T-helper 1 cell treated with Interleukin-12 subunit alpha and Interleukin-12 subunit beta and Interleukin-4 antibody, amounts not matched to agents 30 μg/mL and 1 μg/mL, for 36 hours (primary cell): ENCODE measurements at regions not wholly inside any gene's neighbourhood (a gene's known extent, or its start where the extent isn't known, plus 50 kb on each side); places are given as distances from the start of the nearest gene placed in this dataset.

Experiments
- H3K27ac Mint-ChIP-seq: one replicate; pipeline ENCODE4 v1.8.0; 2021; ENCODE audit warnings: mild to moderate bottlenecking, mixed read lengths
- H3K27me3 Mint-ChIP-seq: one replicate; pipeline ENCODE4 v1.8.0; 2021; ENCODE audit warnings: low read depth, mixed read lengths
- H3K36me3 Mint-ChIP-seq: one replicate; pipeline ENCODE4 v1.8.0; 2021; ENCODE audit warnings: low read depth, mixed read lengths
- H3K4me1 Mint-ChIP-seq: one replicate; pipeline ENCODE4 v1.8.0; 2021; ENCODE audit warnings: low read depth, mixed read lengths
- H3K4me3 Mint-ChIP-seq: one replicate; pipeline ENCODE4 v1.8.0; 2021; ENCODE audit warnings: mild to moderate bottlenecking, moderate library complexity, mixed read lengths
- H3K9me3 Mint-ChIP-seq: one replicate; pipeline ENCODE4 v1.8.0; 2021; ENCODE audit warnings: mixed read lengths

DNA sequence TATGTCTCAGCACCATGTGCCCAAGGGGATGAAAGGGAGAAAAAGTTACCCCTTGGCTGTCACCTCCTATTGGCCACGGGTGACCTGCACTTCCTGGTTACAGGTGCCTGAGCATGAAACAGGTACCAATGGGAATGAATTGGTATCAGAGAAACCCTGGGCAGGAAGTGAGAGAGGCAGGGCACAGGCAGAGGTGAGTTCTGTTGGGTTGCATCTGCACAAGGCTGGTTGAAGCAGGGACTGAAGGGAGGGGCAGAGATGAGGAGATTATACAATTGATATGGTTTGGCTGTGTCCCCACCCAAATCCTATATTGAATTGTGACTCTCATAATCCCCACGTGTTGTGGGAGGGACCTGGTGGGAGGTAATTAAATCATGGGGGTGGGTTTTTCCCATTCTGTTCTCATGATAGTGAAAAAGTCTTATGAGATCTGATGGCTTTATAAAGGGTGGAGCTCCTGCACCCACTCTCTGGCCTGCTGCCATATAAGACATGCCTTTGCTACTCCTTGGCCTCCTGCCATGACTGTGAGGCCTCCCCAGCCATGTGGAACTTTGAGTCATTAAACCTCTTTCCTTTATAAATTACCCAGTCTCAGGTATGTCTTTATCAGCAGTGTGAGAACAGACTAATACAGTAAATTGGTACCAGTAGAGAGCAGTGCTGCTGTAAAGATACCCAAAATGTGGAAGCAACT, 291.8 kb downstream of the LRFN2 start:
- H3K9me3 Mint-ChIP-seq = no peaks in the 10 kb centered on the region
- peaks cover 3% of the 10 kb centered on the region for H3K4me1 Mint-ChIP-seq
- H3K27ac Mint-ChIP-seq = no peak overlapping the region
- no peaks in the 10 kb centered on the region for H3K36me3 Mint-ChIP-seq
- no peak overlapping the region for H3K4me3 Mint-ChIP-seq
- peaks cover 17% of the 10 kb centered on the region for H3K27me3 Mint-ChIP-seq

DNA sequence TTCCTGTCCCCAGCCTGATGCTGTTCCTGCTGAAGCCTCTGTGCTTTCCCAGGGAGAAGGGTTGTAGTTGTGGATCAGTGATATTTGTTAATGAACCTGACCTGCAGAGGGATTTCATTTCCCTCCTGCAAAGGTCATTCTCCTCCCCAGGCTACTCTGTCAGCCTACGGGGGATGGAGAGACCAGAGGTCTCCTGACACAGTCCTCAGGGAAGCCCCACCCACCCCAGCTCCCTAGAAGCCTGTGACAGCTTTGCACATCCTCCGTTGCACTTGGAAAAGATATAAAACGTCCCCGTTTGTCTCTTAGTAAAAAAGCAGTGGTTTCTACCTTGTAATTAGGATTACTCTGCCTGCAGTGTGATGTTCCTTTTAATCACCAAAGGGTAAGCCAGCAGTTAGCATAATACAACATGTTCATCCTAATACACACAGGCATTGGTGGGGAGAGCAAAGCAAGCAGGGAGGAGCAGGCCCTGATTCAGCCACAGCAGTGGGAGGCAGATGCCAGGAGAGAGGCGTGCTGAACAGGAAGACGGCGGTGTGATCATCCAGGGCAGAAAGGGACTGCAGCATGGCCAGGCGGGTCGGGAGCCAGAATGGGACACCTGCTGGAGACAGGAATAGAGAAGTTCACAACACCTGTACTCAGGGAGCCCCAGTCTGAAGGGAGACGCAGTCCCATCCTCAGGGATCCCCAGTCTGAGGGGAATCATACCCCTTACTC, 293.5 kb downstream of the LRFN2 start:
- H3K27me3 Mint-ChIP-seq = peaks cover 17% of the 10 kb centered on the region

DNA sequence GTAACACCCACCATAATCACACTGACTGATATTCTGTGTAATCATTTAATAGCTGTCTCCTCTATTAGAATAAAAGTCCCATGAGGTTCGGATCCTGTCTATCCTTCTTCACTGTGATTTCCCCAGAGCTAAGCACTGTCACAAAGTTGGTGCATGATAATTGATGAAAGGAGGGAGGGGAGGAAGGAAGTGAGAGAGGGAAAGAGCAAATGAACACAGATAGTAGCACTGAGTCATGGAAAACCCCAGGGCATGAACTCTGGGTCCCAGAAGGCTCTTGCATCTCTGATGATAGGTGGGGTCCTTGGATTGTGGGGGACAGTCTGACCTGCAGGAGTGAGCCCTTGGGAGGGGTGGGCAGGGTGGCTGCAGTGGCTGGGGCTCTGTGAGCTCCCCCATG, 294.1 kb downstream of the LRFN2 start:
- no peak overlapping the region for H3K4me3 Mint-ChIP-seq

More for the DNA sequence above, 293.5 kb downstream of the LRFN2 start:
- no peaks in the 10 kb centered on the region for H3K36me3 Mint-ChIP-seq
- peaks cover 3% of the 10 kb centered on the region for H3K4me1 Mint-ChIP-seq
- no peak overlapping the region for H3K27ac Mint-ChIP-seq
- H3K4me3 Mint-ChIP-seq = no peak overlapping the region
- H3K9me3 Mint-ChIP-seq = no peaks in the 10 kb centered on the region

DNA sequence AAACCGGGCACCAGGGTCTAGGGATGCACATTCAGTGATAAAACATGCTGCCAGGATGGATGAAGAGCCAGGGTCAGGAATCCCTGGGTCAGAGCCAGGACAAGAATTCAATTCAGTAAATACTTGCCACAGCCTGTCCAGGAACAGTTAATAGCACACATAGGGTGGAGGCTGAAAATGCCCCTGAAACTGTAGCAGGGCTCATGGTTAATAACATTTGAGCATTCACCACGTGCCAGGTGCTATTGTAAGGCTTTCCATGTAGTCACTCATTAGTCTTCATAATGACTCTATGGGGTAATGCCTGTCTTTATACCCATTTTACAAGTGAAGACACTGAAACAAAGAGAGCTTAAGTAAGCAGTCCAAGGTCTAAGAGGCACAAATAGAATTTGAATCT, 296.3 kb downstream of the LRFN2 start:
- peaks cover 42% of the 10 kb centered on the region for H3K27me3 Mint-ChIP-seq
- no peaks in the 10 kb centered on the region for H3K9me3 Mint-ChIP-seq
- no peak overlapping the region for H3K4me3 Mint-ChIP-seq
- H3K27ac Mint-ChIP-seq = no peak overlapping the region
- no peaks in the 10 kb centered on the region for H3K36me3 Mint-ChIP-seq
- peaks cover 3% of the 10 kb centered on the region for H3K4me1 Mint-ChIP-seq

More for the DNA sequence above, 294.1 kb downstream of the LRFN2 start:
- Mint-ChIP-seq H3K27me3 (peaks cover 23% of the 10 kb centered on the region), H3K27ac (no peak overlapping the region), H3K9me3 (no peaks in the 10 kb centered on the region), H3K4me1 (peaks cover 3% of the 10 kb centered on the region), H3K36me3 (no peaks in the 10 kb centered on the region)

GRCh38 chr6:40288919-40289318, 298.2 kb downstream of the LRFN2 start:
- Mint-ChIP-seq H3K9me3 (no peaks in the 10 kb centered on the region), H3K4me3 (no peak overlapping the region), H3K27ac (no peak overlapping the region), H3K36me3 (no peaks in the 10 kb centered on the region), H3K27me3 (peaks cover 56% of the 10 kb centered on the region), H3K4me1 (no peaks in the 10 kb centered on the region)

GRCh38 chr6:40287296-40287850, 299.8 kb downstream of the LRFN2 start:
- no peak overlapping the region for H3K4me3 Mint-ChIP-seq
- no peak overlapping the region for H3K27ac Mint-ChIP-seq
- no peaks in the 10 kb centered on the region for H3K4me1 Mint-ChIP-seq
- no peaks in the 10 kb centered on the region for H3K36me3 Mint-ChIP-seq
- peaks cover 52% of the 10 kb centered on the region for H3K27me3 Mint-ChIP-seq
- H3K9me3 Mint-ChIP-seq = no peaks in the 10 kb centered on the region

- H3K27ac Mint-ChIP-seq = no peak overlapping the region
- peaks cover 50% of the 10 kb centered on the region for H3K27me3 Mint-ChIP-seq
- no peaks in the 10 kb centered on the region for H3K4me1 Mint-ChIP-seq
- H3K9me3 Mint-ChIP-seq = no peaks in the 10 kb centered on the region
- H3K36me3 Mint-ChIP-seq = no peaks in the 10 kb centered on the region
- H3K4me3 Mint-ChIP-seq = no peak overlapping the region
Measured at GRCh38 chr6:40286721-40287120, 300.4 kb downstream of the LRFN2 start.

GRCh38 chr6:40285996-40286395, 301.2 kb downstream of the LRFN2 start:
- Mint-ChIP-seq H3K27ac (no peak overlapping the region), H3K36me3 (no peaks in the 10 kb centered on the region), H3K4me1 (no peaks in the 10 kb centered on the region), H3K9me3 (no peaks in the 10 kb centered on the region), H3K27me3 (peaks cover 52% of the 10 kb centered on the region), H3K4me3 (no peak overlapping the region)

GRCh38 chr6:40285535-40285934, 301.6 kb downstream of the LRFN2 start:
- Mint-ChIP-seq H3K36me3 (no peaks in the 10 kb centered on the region), H3K4me1 (no peaks in the 10 kb centered on the region), H3K27ac (no peak overlapping the region), H3K4me3 (no peak overlapping the region), H3K9me3 (no peaks in the 10 kb centered on the region), H3K27me3 (peaks cover 51% of the 10 kb centered on the region)

DNA sequence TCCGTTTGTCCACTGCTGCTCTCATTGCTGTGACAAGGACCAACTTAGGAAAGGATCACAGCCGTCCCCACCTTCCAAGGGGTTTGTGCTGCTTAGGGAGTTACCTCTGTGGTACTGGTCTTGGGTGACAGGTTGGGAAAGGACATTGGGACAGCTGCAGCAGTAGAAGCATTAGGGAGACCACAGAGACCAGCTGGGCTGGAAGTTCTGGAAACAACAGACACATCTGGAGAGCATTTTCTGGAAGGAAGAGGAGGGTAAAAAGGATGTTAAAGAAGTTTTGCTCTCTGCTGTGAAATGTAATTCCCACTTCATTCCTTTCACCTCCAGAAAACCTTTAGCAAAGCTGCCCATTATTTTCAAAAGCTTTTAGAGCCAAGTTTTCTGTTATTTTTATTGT, 304.2 kb downstream of the LRFN2 start:
- Mint-ChIP-seq H3K27me3 (peaks cover 46% of the 10 kb centered on the region), H3K4me3 (no peak overlapping the region), H3K36me3 (no peaks in the 10 kb centered on the region), H3K27ac (no peak overlapping the region), H3K9me3 (no peaks in the 10 kb centered on the region), H3K4me1 (no peaks in the 10 kb centered on the region)

- Mint-ChIP-seq H3K36me3 (no peaks in the 10 kb centered on the region), H3K27me3 (peaks cover 35% of the 10 kb centered on the region), H3K27ac (no peak overlapping the region), H3K4me3 (no peak overlapping the region), H3K4me1 (no peaks in the 10 kb centered on the region), H3K9me3 (no peaks in the 10 kb centered on the region)
Measured at GRCh38 chr6:40281402-40281801, 305.8 kb downstream of the LRFN2 start.

GRCh38 chr6:40280231-40280630, 306.9 kb downstream of the LRFN2 start:
- peaks cover 23% of the 10 kb centered on the region for H3K27me3 Mint-ChIP-seq
- H3K27ac Mint-ChIP-seq = no peak overlapping the region
- H3K36me3 Mint-ChIP-seq = no peaks in the 10 kb centered on the region
- H3K4me1 Mint-ChIP-seq = no peaks in the 10 kb centered on the region
- no peak overlapping the region for H3K4me3 Mint-ChIP-seq
- no peaks in the 10 kb centered on the region for H3K9me3 Mint-ChIP-seq

DNA sequence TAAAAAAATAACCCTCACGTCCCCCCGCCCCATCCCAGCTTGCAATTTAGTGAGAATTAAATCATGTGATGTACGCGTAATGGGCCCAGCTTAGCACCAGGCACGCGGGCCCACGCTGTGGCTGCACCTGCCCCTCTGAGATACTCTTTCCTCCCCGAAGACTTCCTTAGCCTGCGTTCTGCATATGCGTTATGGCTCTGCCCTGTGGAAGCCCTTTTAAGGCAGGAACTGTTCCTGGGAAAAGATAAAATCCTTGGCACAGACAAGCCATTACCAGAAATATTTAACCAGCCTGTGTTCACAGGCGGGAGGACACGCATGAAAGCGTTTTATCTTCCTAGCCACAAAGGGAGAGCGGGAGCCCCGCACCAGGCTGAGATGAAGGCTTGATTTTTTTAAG, 311.0 kb downstream of the LRFN2 start:
- Mint-ChIP-seq H3K9me3 (no peaks in the 10 kb centered on the region), H3K4me3 (no peak overlapping the region), H3K27me3 (peaks cover 6% of the 10 kb centered on the region), H3K36me3 (no peaks in the 10 kb centered on the region), H3K27ac (no peak overlapping the region), H3K4me1 (no peaks in the 10 kb centered on the region)

DNA sequence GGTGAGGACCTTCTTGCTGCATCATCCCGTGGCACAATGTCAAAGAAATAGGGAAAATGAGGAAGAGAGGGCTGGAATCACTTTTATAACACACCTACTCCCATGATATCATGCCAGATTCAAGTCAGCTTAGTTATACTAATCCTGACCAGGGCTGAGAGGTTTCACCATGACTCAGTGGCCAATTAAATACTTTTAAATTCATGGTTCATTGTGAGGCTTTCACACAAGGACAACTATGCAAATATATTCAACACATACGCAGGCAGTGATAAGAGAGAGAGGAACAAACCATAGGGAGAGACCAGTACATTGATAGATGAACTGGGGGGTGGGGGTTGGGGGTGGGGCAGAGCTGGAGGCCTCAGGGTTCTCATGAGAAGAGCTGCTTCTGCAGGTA, 313.1 kb downstream of the LRFN2 start:
- Mint-ChIP-seq H3K27me3 (peaks cover 4% of the 10 kb centered on the region), H3K9me3 (no peaks in the 10 kb centered on the region), H3K27ac (no peak overlapping the region), H3K4me1 (no peaks in the 10 kb centered on the region), H3K36me3 (no peaks in the 10 kb centered on the region), H3K4me3 (no peak overlapping the region)

GRCh38 chr6:40268614-40269013, 318.6 kb downstream of the LRFN2 start:
- Mint-ChIP-seq H3K36me3 (no peaks in the 10 kb centered on the region), H3K4me1 (no peaks in the 10 kb centered on the region), H3K4me3 (no peak overlapping the region), H3K27me3 (peaks cover 5% of the 10 kb centered on the region), H3K27ac (no peak overlapping the region), H3K9me3 (no peaks in the 10 kb centered on the region)
